ENCODE measurements at regions not wholly inside any gene's neighbourhood (a gene's known extent, or its start where the extent isn't known, plus 50 kb on each side); places are given as distances from the start of the nearest gene placed in this dataset.

DNA sequence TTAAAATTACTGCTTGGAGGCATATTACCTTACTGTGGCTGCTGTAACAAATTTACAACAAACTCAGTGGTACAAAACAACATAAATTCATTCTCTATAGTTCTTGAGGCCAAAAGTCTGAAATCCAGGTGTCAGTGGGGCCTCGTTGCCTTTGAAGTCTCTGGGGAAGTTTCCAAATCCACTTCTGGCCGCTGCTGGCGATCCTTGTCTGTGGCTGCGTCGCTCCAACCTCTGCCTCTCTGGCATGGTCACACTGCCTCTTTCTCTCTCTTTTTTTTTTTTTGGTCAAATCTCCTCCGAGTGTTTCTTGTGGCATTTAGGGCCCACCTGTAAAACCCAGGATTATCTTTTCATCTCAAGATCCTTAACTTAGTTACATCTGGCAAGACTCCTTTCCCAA is 182.8 kb downstream of the ST6GAL2 start:
- H3K27me3 Mint-ChIP-seq: no peaks in the 10 kb centered on the region
- no peak overlapping the region for H3K27ac Mint-ChIP-seq
- DNase-seq: no peak
- H3K4me1 Mint-ChIP-seq: no peaks in the 10 kb centered on the region
- ChIA-PET CTCF (no interaction called here), POLR2A (no interaction called here)
- no peak overlapping the region for H3K4me3 Mint-ChIP-seq
- no peaks in the 10 kb centered on the region for H3K36me3 Mint-ChIP-seq (ENCODE audit: low read depth)
- no peaks in the 10 kb centered on the region for H3K9me3 Mint-ChIP-seq

DNA sequence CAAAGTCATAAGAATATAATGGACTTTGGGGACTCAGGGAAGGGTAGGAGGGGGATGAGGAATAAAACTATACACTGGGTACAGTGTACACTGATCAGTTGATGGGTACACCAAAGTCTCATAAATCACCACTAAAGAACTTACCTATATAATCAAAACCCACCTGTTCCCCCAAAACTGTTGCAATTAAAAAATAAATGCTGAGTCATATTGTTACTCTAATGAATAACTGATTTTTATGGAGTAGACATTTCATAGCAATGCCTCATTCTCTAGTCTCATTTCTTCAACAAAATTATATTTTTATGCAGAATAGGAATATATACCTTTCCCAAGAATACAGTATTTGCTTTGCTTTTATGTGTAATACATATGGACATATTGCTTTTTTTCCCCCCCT is 181.2 kb downstream of the ST6GAL2 start:
- H3K4me1 Mint-ChIP-seq: no peaks in the 10 kb centered on the region
- POLR2A ChIA-PET: no interaction called here
- H3K36me3 Mint-ChIP-seq (ENCODE audit: low read depth): no peaks in the 10 kb centered on the region
- no peaks in the 10 kb centered on the region for H3K27me3 Mint-ChIP-seq
- H3K4me3 Mint-ChIP-seq: no peak overlapping the region
- CTCF ChIA-PET: no interaction called here
- H3K27ac Mint-ChIP-seq: no peak overlapping the region
- no peak for DNase-seq
- no peaks in the 10 kb centered on the region for H3K9me3 Mint-ChIP-seq

GRCh38 chr2:106705877-106706276 is 180.1 kb downstream of the ST6GAL2 start:
- POLR2A ChIA-PET: no interaction called here
- no peaks in the 10 kb centered on the region for H3K9me3 Mint-ChIP-seq
- H3K4me3 Mint-ChIP-seq: no peak overlapping the region
- H3K36me3 Mint-ChIP-seq (ENCODE audit: low read depth): no peaks in the 10 kb centered on the region
- no peak overlapping the region for H3K27ac Mint-ChIP-seq
- H3K4me1 Mint-ChIP-seq: no peaks in the 10 kb centered on the region
- H3K27me3 Mint-ChIP-seq: no peaks in the 10 kb centered on the region
- CTCF ChIA-PET: no interaction called here
- DNase-seq: no peak

GRCh38 chr2:106706283-106706682 is 179.7 kb downstream of the ST6GAL2 start:
- POLR2A ChIA-PET: no interaction called here
- H3K4me1 Mint-ChIP-seq: no peaks in the 10 kb centered on the region

GRCh38 chr2:106708209-106708608 is 177.8 kb downstream of the ST6GAL2 start:
- no peaks in the 10 kb centered on the region for H3K4me1 Mint-ChIP-seq
- H3K27ac Mint-ChIP-seq: no peak overlapping the region
- ChIA-PET CTCF (no interaction called here), POLR2A (no interaction called here)
- H3K27me3 Mint-ChIP-seq: no peaks in the 10 kb centered on the region
- H3K36me3 Mint-ChIP-seq (ENCODE audit: low read depth): no peaks in the 10 kb centered on the region
- H3K4me3 Mint-ChIP-seq: no peak overlapping the region
- DNase-seq: no peak
- H3K9me3 Mint-ChIP-seq: no peaks in the 10 kb centered on the region

More at GRCh38 chr2:106706283-106706682, 179.7 kb downstream of the ST6GAL2 start:
- DNase-seq: no peak
- H3K4me3 Mint-ChIP-seq: no peak overlapping the region
- H3K27ac Mint-ChIP-seq: no peak overlapping the region
- H3K36me3 Mint-ChIP-seq (ENCODE audit: low read depth): no peaks in the 10 kb centered on the region
- no peaks in the 10 kb centered on the region for H3K9me3 Mint-ChIP-seq
- no peaks in the 10 kb centered on the region for H3K27me3 Mint-ChIP-seq
- CTCF ChIA-PET: no interaction called here

GRCh38 chr2:106709229-106709628 is 176.7 kb downstream of the ST6GAL2 start:
- CTCF ChIA-PET: no interaction called here
- no peaks in the 10 kb centered on the region for H3K4me1 Mint-ChIP-seq
- DNase-seq: no peak
- no peaks in the 10 kb centered on the region for H3K9me3 Mint-ChIP-seq
- H3K27ac Mint-ChIP-seq: no peak overlapping the region
- no peaks in the 10 kb centered on the region for H3K27me3 Mint-ChIP-seq
- no peak overlapping the region for H3K4me3 Mint-ChIP-seq
- POLR2A ChIA-PET: no interaction called here
- no peaks in the 10 kb centered on the region for H3K36me3 Mint-ChIP-seq (ENCODE audit: low read depth)

DNA sequence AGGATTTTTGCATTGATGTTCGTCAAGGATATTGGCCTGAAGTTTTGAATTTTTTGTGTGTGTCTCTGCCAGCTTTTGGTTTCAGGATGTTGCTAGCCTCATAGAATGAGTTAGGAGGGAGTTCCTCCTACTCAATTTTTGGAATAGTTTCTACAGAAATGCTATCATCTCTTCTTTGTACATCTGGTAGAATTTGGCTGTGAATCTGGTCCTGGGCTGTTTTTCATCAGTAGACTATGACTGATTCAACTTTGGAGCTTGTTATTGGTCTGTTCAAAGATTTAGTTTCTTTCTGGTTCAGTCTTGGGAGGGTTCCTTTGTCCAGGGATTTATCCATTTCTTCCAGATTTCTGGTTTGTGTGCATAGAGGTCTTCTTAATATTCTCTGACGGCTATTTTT is 166.7 kb downstream of the ST6GAL2 start:
- Mint-ChIP-seq H3K36me3 (ENCODE audit: low read depth) (no peaks in the 10 kb centered on the region), H3K4me1 (no peaks in the 10 kb centered on the region), H3K27ac (no peak overlapping the region), H3K9me3 (peaks cover 4% of the 10 kb centered on the region), H3K4me3 (no peak overlapping the region), H3K27me3 (peaks cover 6% of the 10 kb centered on the region)
- POLR2A ChIA-PET: no interaction called here
- no peak for DNase-seq
- CTCF ChIA-PET: no interaction called here

GRCh38 chr2:106720026-106720425 is 165.9 kb downstream of the ST6GAL2 start:
- Mint-ChIP-seq H3K4me1 (no peaks in the 10 kb centered on the region), H3K27me3 (peaks cover 6% of the 10 kb centered on the region), H3K27ac (no peak overlapping the region), H3K9me3 (peaks cover 4% of the 10 kb centered on the region), H3K4me3 (no peak overlapping the region), H3K36me3 (ENCODE audit: low read depth) (no peaks in the 10 kb centered on the region)
- CTCF ChIA-PET: no interaction called here
- no peak for DNase-seq
- POLR2A ChIA-PET: no interaction called here

GRCh38 chr2:106724301-106724794 is 161.6 kb downstream of the ST6GAL2 start:
- Mint-ChIP-seq H3K27me3 (peaks cover 6% of the 10 kb centered on the region), H3K36me3 (ENCODE audit: low read depth) (no peaks in the 10 kb centered on the region), H3K27ac (no peak overlapping the region), H3K4me3 (no peak overlapping the region), H3K4me1 (no peaks in the 10 kb centered on the region), H3K9me3 (no peaks in the 10 kb centered on the region)
- CTCF ChIA-PET: no interaction called here
- POLR2A ChIA-PET: no interaction called here
- DNase-seq: no peak

DNA sequence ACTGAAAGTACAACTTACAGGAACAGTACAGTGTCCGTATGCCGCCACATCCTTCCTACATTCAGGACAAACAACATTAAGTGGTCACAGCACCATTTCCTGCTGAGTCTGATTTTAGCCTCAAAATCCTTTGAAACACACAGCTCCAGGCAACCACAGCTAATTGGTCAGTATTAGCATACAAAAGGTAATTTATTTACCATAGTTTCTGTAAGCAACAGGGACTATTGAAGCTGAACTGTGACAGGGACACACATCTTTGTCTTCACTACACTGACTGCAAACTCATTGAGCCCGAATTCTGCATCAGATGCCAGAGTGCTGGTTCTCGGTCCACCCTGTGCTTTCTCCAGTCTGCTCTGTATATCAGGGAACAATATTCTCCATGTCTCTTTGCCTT is 151.8 kb downstream of the ST6GAL2 start:
- H3K27ac Mint-ChIP-seq: no peak overlapping the region
- H3K36me3 Mint-ChIP-seq (ENCODE audit: low read depth): no peaks in the 10 kb centered on the region

DNA sequence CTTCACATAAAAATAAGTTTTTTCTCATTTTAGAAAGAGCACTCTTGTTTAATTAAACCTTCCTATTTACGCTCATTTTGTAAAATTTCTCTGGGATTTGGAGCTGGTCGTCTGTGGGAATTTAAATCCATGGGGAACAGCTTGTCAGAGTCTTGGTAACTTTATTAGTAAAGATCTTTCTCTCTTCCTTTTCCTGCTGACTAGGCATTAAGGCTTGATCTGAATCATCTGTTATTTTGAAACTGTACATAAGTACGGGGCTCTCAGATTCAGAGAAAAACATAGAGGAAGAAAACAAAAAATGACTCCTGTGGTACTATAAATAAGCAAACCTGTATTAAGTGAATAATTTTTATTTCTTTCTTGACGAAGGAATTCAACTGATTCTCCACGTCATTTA is 150.2 kb downstream of the ST6GAL2 start:
- H3K9me3 Mint-ChIP-seq: no peaks in the 10 kb centered on the region
- ChIA-PET CTCF (no interaction called here), POLR2A (no interaction called here)
- H3K27me3 Mint-ChIP-seq: no peaks in the 10 kb centered on the region
- no peak for DNase-seq
- H3K27ac Mint-ChIP-seq: no peak overlapping the region
- no peaks in the 10 kb centered on the region for H3K36me3 Mint-ChIP-seq (ENCODE audit: low read depth)
- no peaks in the 10 kb centered on the region for H3K4me1 Mint-ChIP-seq
- no peak overlapping the region for H3K4me3 Mint-ChIP-seq

More for the DNA sequence above, 151.8 kb downstream of the ST6GAL2 start:
- H3K4me1 Mint-ChIP-seq: no peaks in the 10 kb centered on the region
- DNase-seq: no peak
- no peaks in the 10 kb centered on the region for H3K9me3 Mint-ChIP-seq
- no peak overlapping the region for H3K4me3 Mint-ChIP-seq
- ChIA-PET POLR2A (no interaction called here), CTCF (no interaction called here)
- no peaks in the 10 kb centered on the region for H3K27me3 Mint-ChIP-seq

GRCh38 chr2:106736221-106736620 is 149.7 kb downstream of the ST6GAL2 start:
- H3K27me3 Mint-ChIP-seq: no peaks in the 10 kb centered on the region
- CTCF ChIA-PET: no interaction called here

GRCh38 chr2:106745468-106745867 is 140.5 kb downstream of the ST6GAL2 start:
- Mint-ChIP-seq H3K4me1 (no peaks in the 10 kb centered on the region), H3K9me3 (no peaks in the 10 kb centered on the region), H3K36me3 (ENCODE audit: low read depth) (no peaks in the 10 kb centered on the region), H3K27me3 (no peaks in the 10 kb centered on the region), H3K27ac (no peak overlapping the region), H3K4me3 (no peak overlapping the region)
- POLR2A ChIA-PET: no interaction called here
- CTCF ChIA-PET: no interaction called here
- no peak for DNase-seq

More at GRCh38 chr2:106736221-106736620, 149.7 kb downstream of the ST6GAL2 start:
- H3K27ac Mint-ChIP-seq: no peak overlapping the region
- H3K4me3 Mint-ChIP-seq: no peak overlapping the region
- POLR2A ChIA-PET: no interaction called here
- H3K4me1 Mint-ChIP-seq: no peaks in the 10 kb centered on the region
- no peaks in the 10 kb centered on the region for H3K9me3 Mint-ChIP-seq
- no peak for DNase-seq
- H3K36me3 Mint-ChIP-seq (ENCODE audit: low read depth): no peaks in the 10 kb centered on the region

- POLR2A ChIA-PET: no interaction called here
- no peak overlapping the region for H3K4me3 Mint-ChIP-seq
- H3K27me3 Mint-ChIP-seq: no peaks in the 10 kb centered on the region
Measured at GRCh38 chr2:106749823-106750222, 136.1 kb downstream of the ST6GAL2 start.

More at GRCh38 chr2:106749823-106750222, 136.1 kb downstream of the ST6GAL2 start:
- CTCF ChIA-PET: no interaction called here
- no peaks in the 10 kb centered on the region for H3K9me3 Mint-ChIP-seq
- no peak for DNase-seq
- no peak overlapping the region for H3K27ac Mint-ChIP-seq
- no peaks in the 10 kb centered on the region for H3K36me3 Mint-ChIP-seq (ENCODE audit: low read depth)
- no peaks in the 10 kb centered on the region for H3K4me1 Mint-ChIP-seq

Data from activated CD4-positive, alpha-beta T cell treated with anti-CD3 and anti-CD28 coated beads, Interleukin-2, amount 10 ng/mL, durations not matched to agents 7 days and 5 days (primary cell).